HS-27A (cell line): ENCODE measurements at regions not wholly inside any gene's neighbourhood (a gene's known extent, or its start where the extent isn't known, plus 50 kb on each side); places are given as distances from the start of the nearest gene placed in this dataset.

ENCODE experiments used
- DNase-seq: peaks from one replicate; pipeline ENCODE4 v3.0.0-alpha.2; 2012; ENCODE audit warnings: low read depth, missing footprints

GRCh38 chr12:28883406-28883997 is 265.6 kb upstream of the FAR2 start:
- no peak for DNase-seq

- DNase-seq = no peak
Measured at GRCh38 chr12:28884904-28885679, 264.0 kb upstream of the FAR2 start.

GRCh38 chr12:28885928-28886327 is 263.1 kb upstream of the FAR2 start:
- DNase-seq = no peak

- no peak for DNase-seq
Measured at GRCh38 chr12:28887461-28887990, 261.6 kb upstream of the FAR2 start.

- no peak for DNase-seq
Measured at GRCh38 chr12:28890664-28891063, 258.4 kb upstream of the FAR2 start.

- DNase-seq = no peak
Measured at GRCh38 chr12:28891126-28891525, 258.0 kb upstream of the FAR2 start.

GRCh38 chr12:28893365-28893764 is 255.7 kb upstream of the FAR2 start:
- no peak for DNase-seq

GRCh38 chr12:28893856-28894255 is 255.2 kb upstream of the FAR2 start:
- DNase-seq = no peak

GRCh38 chr12:28896421-28896820 is 252.7 kb upstream of the FAR2 start:
- DNase-seq = no peak

- DNase-seq = no peak
Measured at GRCh38 chr12:28898038-28898437, 251.0 kb upstream of the FAR2 start.

- peak; percentile 92 for DNase-seq
Measured at GRCh38 chr12:28899951-28900350, 249.1 kb upstream of the FAR2 start.

- no peak for DNase-seq
Measured at GRCh38 chr12:28905220-28905955, 243.7 kb upstream of the FAR2 start.

- no peak for DNase-seq
Measured at GRCh38 chr12:28908646-28909045, 240.4 kb upstream of the FAR2 start.

- DNase-seq = no peak
Measured at GRCh38 chr12:28909291-28909690, 239.8 kb upstream of the FAR2 start.

GRCh38 chr12:28925719-28926376 is 223.2 kb upstream of the FAR2 start:
- DNase-seq = no peak

GRCh38 chr12:28930704-28931103 is 218.4 kb upstream of the FAR2 start:
- no peak for DNase-seq

- no peak for DNase-seq
Measured at GRCh38 chr12:28933176-28933575, 215.9 kb upstream of the FAR2 start.

- DNase-seq = peak; percentile 63
Measured at GRCh38 chr12:28933864-28934527, 215.1 kb upstream of the FAR2 start.

- DNase-seq = no peak
Measured at GRCh38 chr12:28936221-28936620, 212.9 kb upstream of the FAR2 start.

- DNase-seq = no peak
Measured at GRCh38 chr12:28936711-28937110, 212.4 kb upstream of the FAR2 start.

- peak; percentile 65 for DNase-seq
Measured at GRCh38 chr12:28937196-28937595, 211.9 kb upstream of the FAR2 start.

GRCh38 chr12:28938056-28938455 is 211.0 kb upstream of the FAR2 start:
- DNase-seq = no peak
